ENCODE measurements at regions not wholly inside any gene's neighbourhood (a gene's known extent, or its start where the extent isn't known, plus 50 kb on each side); places are given as distances from the start of the nearest gene placed in this dataset.

DNA sequence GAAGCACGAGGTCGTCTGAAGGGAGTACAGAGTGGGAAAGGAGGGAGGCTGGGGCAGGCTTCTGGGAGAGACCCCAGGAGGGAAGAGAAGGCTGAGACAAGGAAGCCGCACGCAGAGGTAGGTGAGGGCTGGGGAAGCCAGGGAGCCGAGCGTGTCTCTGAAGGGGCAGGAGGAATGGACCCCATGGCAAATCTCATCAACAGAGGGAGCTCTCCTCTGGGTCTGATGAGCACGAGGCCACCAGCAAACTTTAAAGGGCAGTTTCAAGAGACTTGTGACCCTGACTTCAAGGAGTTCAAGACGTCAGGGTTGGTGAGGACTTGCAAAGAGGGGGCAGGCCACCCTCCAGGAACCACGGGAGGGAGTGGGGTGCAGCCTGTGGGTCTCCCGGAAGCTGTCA is 326.2 kb upstream of the IRX2 start:
- Histone ChIP-seq H4K20me1 (ENCODE audit: low read length) (no peaks in the 10 kb centered on the region), H3K27ac (ENCODE audit: low read length) (no peak overlapping the region), H3F3A (ENCODE audit: low read length, unreplicated experiment) (no peaks in the 10 kb centered on the region), H3K36me3 (ENCODE audit: low read depth, low read length) (no peaks in the 10 kb centered on the region), H3K9ac (ENCODE audit: low read length) (no peak overlapping the region), H3K9me2 (replicated peaks; ENCODE audit: low read length) (no peaks in the 10 kb centered on the region), H3K79me2 (ENCODE audit: low read length) (no peaks in the 10 kb centered on the region), H2AFZ (ENCODE audit: low read length) (no peak overlapping the region), H3K27me3 (ENCODE audit: low read length) (no peaks in the 10 kb centered on the region), H3K4me2 (ENCODE audit: low read length) (no peak overlapping the region), H3K9me3 (ENCODE audit: low read length) (peaks cover 15% of the 10 kb centered on the region), H3K4me1 (ENCODE audit: insufficient read depth, low read length) (no peaks in the 10 kb centered on the region), H3K4me3 (ENCODE audit: low read length) (no peak overlapping the region)
- BruUV-seq (replicated peaks) = no TSS peak
- no peak for ATAC-seq
- ChIA-PET POLR2A (ENCODE audit: unreplicated experiment) (no interaction called here), CTCF (no interaction called here)
- TF ChIP-seq, protein P1, sequence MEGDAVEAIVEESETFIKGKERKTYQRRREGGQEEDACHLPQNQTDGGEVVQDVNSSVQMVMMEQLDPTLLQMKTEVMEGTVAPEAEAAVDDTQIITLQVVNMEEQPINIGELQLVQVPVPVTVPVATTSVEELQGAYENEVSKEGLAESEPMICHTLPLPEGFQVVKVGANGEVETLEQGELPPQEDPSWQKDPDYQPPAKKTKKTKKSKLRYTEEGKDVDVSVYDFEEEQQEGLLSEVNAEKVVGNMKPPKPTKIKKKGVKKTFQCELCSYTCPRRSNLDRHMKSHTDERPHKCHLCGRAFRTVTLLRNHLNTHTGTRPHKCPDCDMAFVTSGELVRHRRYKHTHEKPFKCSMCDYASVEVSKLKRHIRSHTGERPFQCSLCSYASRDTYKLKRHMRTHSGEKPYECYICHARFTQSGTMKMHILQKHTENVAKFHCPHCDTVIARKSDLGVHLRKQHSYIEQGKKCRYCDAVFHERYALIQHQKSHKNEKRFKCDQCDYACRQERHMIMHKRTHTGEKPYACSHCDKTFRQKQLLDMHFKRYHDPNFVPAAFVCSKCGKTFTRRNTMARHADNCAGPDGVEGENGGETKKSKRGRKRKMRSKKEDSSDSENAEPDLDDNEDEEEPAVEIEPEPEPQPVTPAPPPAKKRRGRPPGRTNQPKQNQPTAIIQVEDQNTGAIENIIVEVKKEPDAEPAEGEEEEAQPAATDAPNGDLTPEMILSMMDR (conservative IDR thresholded peaks at IDR 0.05; ENCODE audit: low read depth, low read length) = no peak
- TF ChIP-seq EZH2 (IDR thresholded peaks at IDR 0.05; ENCODE audit: low read length, unreplicated experiment) (no peak), EZH2phosphoT487 (IDR thresholded peaks at IDR 0.05; ENCODE audit: borderline replicate concordance, low read length) (no peak)
- intact Hi-C loops (cut with micrococcal nuclease) = no loop called here
- DNase-seq = no peak

DNA sequence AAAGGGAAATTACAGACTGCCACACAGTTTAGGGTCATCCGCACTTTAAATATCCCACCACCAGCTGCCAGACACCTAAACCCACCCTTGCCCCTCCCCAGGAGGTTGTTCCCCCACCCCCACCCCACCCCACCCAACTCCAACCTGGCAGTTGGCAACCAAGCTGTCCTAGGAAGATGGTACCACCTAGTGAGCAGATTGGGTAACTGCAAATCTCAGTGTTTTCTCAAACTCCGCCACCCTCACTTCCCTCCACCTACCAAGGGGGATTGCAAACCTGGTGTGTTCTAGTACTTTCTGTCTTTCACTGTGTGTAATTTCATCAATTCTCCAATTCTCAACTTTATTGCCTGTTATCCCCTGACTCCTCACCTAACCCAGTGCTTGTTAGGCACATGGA is 323.8 kb upstream of the IRX2 start:
- Histone ChIP-seq H3K9me2 (replicated peaks; ENCODE audit: low read length) (no peaks in the 10 kb centered on the region), H3K9ac (ENCODE audit: low read length) (no peak overlapping the region), H3K4me2 (ENCODE audit: low read length) (no peak overlapping the region), H3K27me3 (ENCODE audit: low read length) (no peaks in the 10 kb centered on the region), H3K9me3 (ENCODE audit: low read length) (peaks cover 15% of the 10 kb centered on the region), H2AFZ (ENCODE audit: low read length) (no peak overlapping the region), H3K36me3 (ENCODE audit: low read depth, low read length) (no peaks in the 10 kb centered on the region), H3F3A (ENCODE audit: low read length, unreplicated experiment) (no peaks in the 10 kb centered on the region), H3K4me3 (ENCODE audit: low read length) (no peak overlapping the region), H3K4me1 (ENCODE audit: insufficient read depth, low read length) (no peaks in the 10 kb centered on the region), H3K27ac (ENCODE audit: low read length) (no peak overlapping the region), H3K79me2 (ENCODE audit: low read length) (no peaks in the 10 kb centered on the region), H4K20me1 (ENCODE audit: low read length) (no peaks in the 10 kb centered on the region)
- no TSS peak for BruUV-seq (replicated peaks)
- intact Hi-C loops (cut with micrococcal nuclease) = no loop called here
- ATAC-seq = no peak
- TF ChIP-seq EZH2 (IDR thresholded peaks at IDR 0.05; ENCODE audit: low read length, unreplicated experiment) = no peak
- TF ChIP-seq, protein P1 (conservative IDR thresholded peaks at IDR 0.05; ENCODE audit: low read depth, low read length) = no peak; the same call in 1 of the 2 replicates
- TF ChIP-seq EZH2phosphoT487 (IDR thresholded peaks at IDR 0.05; ENCODE audit: borderline replicate concordance, low read length) = no peak
- no peak for DNase-seq
- POLR2A ChIA-PET (ENCODE audit: unreplicated experiment) = no interaction called here
- CTCF ChIA-PET = no interaction called here

DNA sequence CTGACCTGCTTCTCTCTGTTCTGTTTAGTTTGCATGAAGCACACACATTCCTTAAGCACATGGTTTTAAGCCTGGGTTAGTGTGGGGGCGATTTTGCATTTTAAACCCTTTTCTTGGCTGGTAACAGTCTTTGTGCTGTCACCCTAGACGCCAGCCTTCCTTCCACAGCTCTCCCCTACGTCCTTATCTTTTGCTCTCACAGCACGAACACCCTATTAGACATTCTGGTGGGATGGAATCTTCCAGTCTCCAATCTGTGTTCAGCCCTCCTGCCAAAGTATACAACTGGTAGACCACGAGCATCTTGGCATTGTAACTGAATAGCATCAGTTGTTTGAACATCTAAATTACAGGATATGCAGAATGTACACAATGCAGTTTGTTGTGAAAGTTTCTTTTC is 316.9 kb upstream of the IRX2 start:
- no peaks in the 10 kb centered on the region for H3K79me2 ChIP-seq (ENCODE audit: low read length)
- no peak overlapping the region for H2AFZ ChIP-seq (ENCODE audit: low read length)
- intact Hi-C loops (cut with micrococcal nuclease) = no loop called here
- H3K9me3 ChIP-seq (ENCODE audit: low read length) = no peaks in the 10 kb centered on the region
- no peak overlapping the region for H3K4me2 ChIP-seq (ENCODE audit: low read length)
- H4K20me1 ChIP-seq (ENCODE audit: low read length) = no peaks in the 10 kb centered on the region
- H3K4me3 ChIP-seq (ENCODE audit: low read length) = no peak overlapping the region
- ATAC-seq (no peak), DNase-seq (no peak)
- no TSS peak for BruUV-seq (replicated peaks)
- ChIA-PET CTCF (no interaction called here), POLR2A (ENCODE audit: unreplicated experiment) (no interaction called here)
- H3K9me2 ChIP-seq (replicated peaks; ENCODE audit: low read length) = no peaks in the 10 kb centered on the region
- H3F3A ChIP-seq (ENCODE audit: low read length, unreplicated experiment) = no peaks in the 10 kb centered on the region
- no peak overlapping the region for H3K9ac ChIP-seq (ENCODE audit: low read length)
- no peak overlapping the region for H3K27ac ChIP-seq (ENCODE audit: low read length)
- TF ChIP-seq EZH2 (IDR thresholded peaks at IDR 0.05; ENCODE audit: low read length, unreplicated experiment) = no peak
- TF ChIP-seq, protein P1 (conservative IDR thresholded peaks at IDR 0.05; ENCODE audit: low read depth, low read length) = no peak
- no peak for TF ChIP-seq EZH2phosphoT487 (IDR thresholded peaks at IDR 0.05; ENCODE audit: borderline replicate concordance, low read length)
- H3K27me3 ChIP-seq (ENCODE audit: low read length) = no peaks in the 10 kb centered on the region
- H3K4me1 ChIP-seq (ENCODE audit: insufficient read depth, low read length) = no peaks in the 10 kb centered on the region
- no peaks in the 10 kb centered on the region for H3K36me3 ChIP-seq (ENCODE audit: low read depth, low read length)
